ENCODE measurements at regions not wholly inside any gene's neighbourhood (a gene's known extent, or its start where the extent isn't known, plus 50 kb on each side); places are given as distances from the start of the nearest gene placed in this dataset.

- Mint-ChIP-seq H3K9me3 (peaks cover 0 to 3% of the 10 kb centered on the region in 2 donors), H3K27ac (no peak overlapping the region), H3K4me1 (peaks cover 5% of the 10 kb centered on the region), H3K4me3 (no peak overlapping the region), H3K27me3 (no peaks in the 10 kb centered on the region)
- ATAC-seq (no peak), DNase-seq (no peak)
Measured at GRCh38 chr12:19052689-19053088, 76.8 kb upstream of the PLEKHA5 start.

- no peak for DNase-seq
- Mint-ChIP-seq H3K27me3 (no peaks in the 10 kb centered on the region), H3K27ac (no peak overlapping the region), H3K9me3 (peaks cover 0 to 3% of the 10 kb centered on the region in 2 donors), H3K4me1 (peaks cover 5% of the 10 kb centered on the region), H3K4me3 (no peak overlapping the region)
- no peak for ATAC-seq
Measured at GRCh38 chr12:19053218-19053617, 76.3 kb upstream of the PLEKHA5 start.

GRCh38 chr12:19054035-19054434 is 75.5 kb upstream of the PLEKHA5 start:
- Mint-ChIP-seq H3K4me3 (no peak overlapping the region), H3K9me3 (peaks cover 0 to 3% of the 10 kb centered on the region in 2 donors), H3K4me1 (peaks cover 5% of the 10 kb centered on the region), H3K27me3 (no peaks in the 10 kb centered on the region), H3K27ac (no peak overlapping the region)
- DNase-seq (no peak), ATAC-seq (no peak)

GRCh38 chr12:19055589-19055988 is 73.9 kb upstream of the PLEKHA5 start:
- Mint-ChIP-seq H3K27me3 (no peaks in the 10 kb centered on the region), H3K9me3 (peaks cover 0 to 3% of the 10 kb centered on the region in 2 donors), H3K4me3 (no peak overlapping the region), H3K27ac (no peak overlapping the region), H3K4me1 (peaks cover 5% of the 10 kb centered on the region)
- DNase-seq (no peak), ATAC-seq (no peak)

GRCh38 chr12:19058235-19059021 is 71.1 kb upstream of the PLEKHA5 start:
- H3K4me3 Mint-ChIP-seq, result no peak overlapping the region
- H3K27ac Mint-ChIP-seq, result no peak overlapping the region
- DNase-seq, result no peak
- ATAC-seq, result no peak
- H3K4me1 Mint-ChIP-seq, result peaks cover 5% of the 10 kb centered on the region
- peaks cover 0 to 3% of the 10 kb centered on the region in 2 donors for H3K9me3 Mint-ChIP-seq
- H3K27me3 Mint-ChIP-seq, result no peaks in the 10 kb centered on the region

- no peaks in the 10 kb centered on the region for H3K9me3 Mint-ChIP-seq
Measured at GRCh38 chr12:19064713-19065112, 64.8 kb upstream of the PLEKHA5 start.

GRCh38 chr12:19065223-19065622 is 64.3 kb upstream of the PLEKHA5 start:
- DNase-seq (no peak), ATAC-seq (no peak)
- no peaks in the 10 kb centered on the region for H3K9me3 Mint-ChIP-seq
- H3K4me1 Mint-ChIP-seq, result no peaks in the 10 kb centered on the region
- no peaks in the 10 kb centered on the region for H3K27me3 Mint-ChIP-seq
- H3K27ac Mint-ChIP-seq, result no peak overlapping the region
- no peak overlapping the region for H3K4me3 Mint-ChIP-seq

More at GRCh38 chr12:19064713-19065112, 64.8 kb upstream of the PLEKHA5 start:
- Mint-ChIP-seq H3K4me3 (no peak overlapping the region), H3K4me1 (no peaks in the 10 kb centered on the region), H3K27me3 (no peaks in the 10 kb centered on the region), H3K27ac (no peak overlapping the region)
- ATAC-seq (no peak), DNase-seq (no peak)

- H3K27ac Mint-ChIP-seq, result no peak overlapping the region
- ATAC-seq (no peak), DNase-seq (no peak)
- H3K4me3 Mint-ChIP-seq, result no peak overlapping the region
- H3K27me3 Mint-ChIP-seq, result peaks cover 4% of the 10 kb centered on the region
- no peaks in the 10 kb centered on the region for H3K4me1 Mint-ChIP-seq
- H3K9me3 Mint-ChIP-seq, result no peaks in the 10 kb centered on the region
Measured at GRCh38 chr12:19065871-19066270, 63.7 kb upstream of the PLEKHA5 start.

- DNase-seq, result no peak
- Mint-ChIP-seq H3K27ac (no peak overlapping the region), H3K4me3 (no peak overlapping the region), H3K4me1 (no peaks in the 10 kb centered on the region), H3K27me3 (peaks cover 10% of the 10 kb centered on the region), H3K9me3 (no peaks in the 10 kb centered on the region)
- no peak for ATAC-seq
Measured at GRCh38 chr12:19066475-19067001, 63.0 kb upstream of the PLEKHA5 start.

- Mint-ChIP-seq H3K4me1 (no peaks in the 10 kb centered on the region), H3K27ac (no peak overlapping the region), H3K27me3 (peaks cover 10% of the 10 kb centered on the region), H3K9me3 (no peaks in the 10 kb centered on the region), H3K4me3 (no peak overlapping the region)
- ATAC-seq (no peak), DNase-seq (no peak)
Measured at GRCh38 chr12:19068137-19068536, 61.4 kb upstream of the PLEKHA5 start.

- H3K9me3 Mint-ChIP-seq, result no peaks in the 10 kb centered on the region
- H3K27me3 Mint-ChIP-seq, result peaks cover 10% of the 10 kb centered on the region
- DNase-seq, result no peak
- no peak overlapping the region for H3K4me3 Mint-ChIP-seq
- ATAC-seq, result no peak
- H3K4me1 Mint-ChIP-seq, result no peaks in the 10 kb centered on the region
- H3K27ac Mint-ChIP-seq, result peak overlapping the region in 1 of 2 donors; percentile 70
Measured at GRCh38 chr12:19070341-19070740, 59.2 kb upstream of the PLEKHA5 start.

GRCh38 chr12:19074700-19075099 is 54.8 kb upstream of the PLEKHA5 start:
- no peak overlapping the region for H3K4me3 Mint-ChIP-seq
- no peaks in the 10 kb centered on the region for H3K4me1 Mint-ChIP-seq
- no peaks in the 10 kb centered on the region for H3K9me3 Mint-ChIP-seq
- H3K27me3 Mint-ChIP-seq, result peaks cover 10% of the 10 kb centered on the region
- DNase-seq (no peak), ATAC-seq (no peak)
- no peak overlapping the region for H3K27ac Mint-ChIP-seq

- ATAC-seq (no peak), DNase-seq (no peak)
- Mint-ChIP-seq H3K9me3 (no peaks in the 10 kb centered on the region), H3K4me1 (no peaks in the 10 kb centered on the region), H3K27me3 (peaks cover 6% of the 10 kb centered on the region), H3K4me3 (no peak overlapping the region), H3K27ac (no peak overlapping the region)
Measured at GRCh38 chr12:19075711-19076340, 53.7 kb upstream of the PLEKHA5 start.
